NCI-H82 (cell line): ENCODE measurements at regions not wholly inside any gene's neighbourhood (a gene's known extent, or its start where the extent isn't known, plus 50 kb on each side); places are given as distances from the start of the nearest gene placed in this dataset.
A peak's percentile ranks its signal among the peaks of the same experiment; 100 is the strongest.

ENCODE experiments used
- DNase-seq: peaks from one replicate; lab custom pipeline; 2025; lab: John Stamatoyannopoulos, UW

- DNase-seq: no peak
Observed at GRCh38 chr10:118107040-118107439, 60.3 kb upstream of the RAB11FIP2 start.

GRCh38 chr10:118106426-118106825 lies 59.7 kb upstream of the RAB11FIP2 start:
- DNase-seq: peak; percentile 49

GRCh38 chr10:118102121-118102520 lies 55.4 kb upstream of the RAB11FIP2 start:
- no peak for DNase-seq

- no peak for DNase-seq
Observed at GRCh38 chr10:118101501-118101900, 54.8 kb upstream of the RAB11FIP2 start.
